K562 (cell line): ENCODE measurements at regions not wholly inside any gene's neighbourhood (a gene's known extent, or its start where the extent isn't known, plus 50 kb on each side); places are given as distances from the start of the nearest gene placed in this dataset.

Source experiments
- CC2D1A ChIP-seq: fragments of 450-650 bp; IDR thresholded peaks from 2 replicates; pipeline ENCODE4 v1.6.1; 2017; ENCODE audit warnings: mild to moderate bottlenecking
- CHD2 ChIP-seq: IDR thresholded peaks from 2 replicates; pipeline ENCODE4 v1.6.1; 2011; ENCODE audit warnings: low read depth, low read length
- GATA2 ChIP-seq: sonication (generic); formaldehyde crosslinking; IDR thresholded peaks from 2 replicates; pipeline ENCODE4 v1.4.0; 2020; ENCODE audit warnings: mild to moderate bottlenecking, missing genetic modification reagents
- LARP7 ChIP-seq: fragments of 450-650 bp; IDR thresholded peaks from 2 replicates; pipeline ENCODE4 v1.6.1; 2016
- SAFB2 ChIP-seq: fragments of 200-400 bp; formaldehyde crosslinking; IDR thresholded peaks from 2 replicates; pipeline ENCODE4 v1.6.1; 2018; ENCODE audit warnings: borderline replicate concordance, low read length, low read depth, moderate library complexity; ENCODE audit not compliant: severe bottlenecking
- ZNF384 ChIP-seq: IDR thresholded peaks from 2 replicates; pipeline ENCODE4 v1.6.1; 2012; ENCODE audit warnings: low read depth, low read length, improper control_type of control experiment
- TF ChIP-seq, protein P1 (sequence below): sonication (generic); formaldehyde crosslinking; IDR thresholded peaks from 2 replicates; pipeline ENCODE4 v1.8.0; 2022; ENCODE audit warnings: mild to moderate bottlenecking, low read depth, missing genetic modification reagents
- TF ChIP-seq, protein P2 (sequence below): sonication (generic); formaldehyde crosslinking; IDR thresholded peaks from 2 replicates; pipeline ENCODE4 v1.8.0; 2023; ENCODE audit warnings: missing genetic modification reagents, mild to moderate bottlenecking, borderline replicate concordance
- TF ChIP-seq, protein P3 (sequence below): fragments of 450-650 bp; IDR thresholded peaks from 2 replicates; pipeline ENCODE4 v1.6.1; 2014; ENCODE audit warnings: low read depth, mild to moderate bottlenecking, moderate library complexity, borderline replicate concordance
- TF ChIP-seq, protein P4 (sequence below): fragments of 250-450 bp; sonication (Bioruptor Pico); IDR thresholded peaks from 2 replicates; pipeline ENCODE4 v1.4.0; 2020
- TF ChIP-seq, protein P5 (sequence below): fragments of 450-650 bp; formaldehyde crosslinking; IDR thresholded peaks from 2 replicates; pipeline ENCODE4 v1.4.0; 2020; ENCODE audit warnings: mild to moderate bottlenecking, mixed read lengths
- TF ChIP-seq, protein P6 (sequence below), 3 experiments: fragments of 200-800 bp in 1 of 3; fragments of 250-450 bp in 1 of 3; fragments of 450-650 bp in 1 of 3; sonication (Bioruptor Pico) in 1 of 3; sonication (Bioruptor generic) in 1 of 3; formaldehyde crosslinking in 1 of 3; IDR thresholded peaks; 2 replicates each; pipeline versions ENCODE4 v1.6.1 to v1.8.0; 2016 to 2022; ENCODE audit warnings: mild to moderate bottlenecking in 2 of 3, missing genetic modification characterization in 2 of 3, missing compliant biosample characterization in 1 of 3, moderate library complexity in 1 of 3

DNA sequence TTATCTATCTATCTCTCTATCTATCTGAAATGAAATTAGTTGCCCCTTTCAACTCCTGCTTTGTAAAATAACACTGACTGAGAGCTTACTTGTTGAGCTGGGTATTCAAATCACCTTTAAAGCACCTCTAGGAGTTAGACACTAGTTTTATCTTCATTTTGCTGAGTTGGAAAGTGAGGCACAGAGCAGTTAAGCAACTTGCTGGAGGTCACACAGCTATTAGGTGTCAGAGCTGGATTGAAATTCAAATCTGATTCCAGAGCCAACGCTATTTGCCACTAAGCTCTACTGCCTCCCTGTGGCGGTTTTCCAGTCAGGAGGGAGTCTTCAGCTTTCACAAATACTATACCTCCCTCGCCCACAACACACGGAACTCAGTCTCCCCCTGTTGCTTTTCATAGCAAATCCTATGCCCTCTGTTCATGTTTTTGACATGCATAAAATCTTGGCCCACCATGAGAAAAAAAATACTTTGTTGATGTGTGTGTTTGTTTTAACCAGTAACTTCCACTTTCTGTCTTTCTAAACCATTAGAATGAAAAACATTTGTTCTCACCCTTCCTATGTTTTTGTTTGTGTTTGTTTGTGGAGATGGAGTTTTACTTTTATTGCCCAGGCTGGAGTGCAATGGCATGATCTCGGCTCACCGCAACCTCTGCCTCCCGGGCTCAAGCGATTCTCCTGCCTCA lies 74.8 kb upstream of the SMURF2 start (continued):
- TF ChIP-seq, protein P1, sequence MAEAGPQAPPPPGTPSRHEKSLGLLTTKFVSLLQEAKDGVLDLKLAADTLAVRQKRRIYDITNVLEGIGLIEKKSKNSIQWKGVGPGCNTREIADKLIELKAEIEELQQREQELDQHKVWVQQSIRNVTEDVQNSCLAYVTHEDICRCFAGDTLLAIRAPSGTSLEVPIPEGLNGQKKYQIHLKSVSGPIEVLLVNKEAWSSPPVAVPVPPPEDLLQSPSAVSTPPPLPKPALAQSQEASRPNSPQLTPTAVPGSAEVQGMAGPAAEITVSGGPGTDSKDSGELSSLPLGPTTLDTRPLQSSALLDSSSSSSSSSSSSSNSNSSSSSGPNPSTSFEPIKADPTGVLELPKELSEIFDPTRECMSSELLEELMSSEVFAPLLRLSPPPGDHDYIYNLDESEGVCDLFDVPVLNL (CRISPR knock-in tag), result no peak
- TF ChIP-seq GATA2 (CRISPR knock-in tag), result no peak
- TF ChIP-seq SAFB2, result no peak
- no peak for TF ChIP-seq ZNF384
- TF ChIP-seq, protein P2, sequence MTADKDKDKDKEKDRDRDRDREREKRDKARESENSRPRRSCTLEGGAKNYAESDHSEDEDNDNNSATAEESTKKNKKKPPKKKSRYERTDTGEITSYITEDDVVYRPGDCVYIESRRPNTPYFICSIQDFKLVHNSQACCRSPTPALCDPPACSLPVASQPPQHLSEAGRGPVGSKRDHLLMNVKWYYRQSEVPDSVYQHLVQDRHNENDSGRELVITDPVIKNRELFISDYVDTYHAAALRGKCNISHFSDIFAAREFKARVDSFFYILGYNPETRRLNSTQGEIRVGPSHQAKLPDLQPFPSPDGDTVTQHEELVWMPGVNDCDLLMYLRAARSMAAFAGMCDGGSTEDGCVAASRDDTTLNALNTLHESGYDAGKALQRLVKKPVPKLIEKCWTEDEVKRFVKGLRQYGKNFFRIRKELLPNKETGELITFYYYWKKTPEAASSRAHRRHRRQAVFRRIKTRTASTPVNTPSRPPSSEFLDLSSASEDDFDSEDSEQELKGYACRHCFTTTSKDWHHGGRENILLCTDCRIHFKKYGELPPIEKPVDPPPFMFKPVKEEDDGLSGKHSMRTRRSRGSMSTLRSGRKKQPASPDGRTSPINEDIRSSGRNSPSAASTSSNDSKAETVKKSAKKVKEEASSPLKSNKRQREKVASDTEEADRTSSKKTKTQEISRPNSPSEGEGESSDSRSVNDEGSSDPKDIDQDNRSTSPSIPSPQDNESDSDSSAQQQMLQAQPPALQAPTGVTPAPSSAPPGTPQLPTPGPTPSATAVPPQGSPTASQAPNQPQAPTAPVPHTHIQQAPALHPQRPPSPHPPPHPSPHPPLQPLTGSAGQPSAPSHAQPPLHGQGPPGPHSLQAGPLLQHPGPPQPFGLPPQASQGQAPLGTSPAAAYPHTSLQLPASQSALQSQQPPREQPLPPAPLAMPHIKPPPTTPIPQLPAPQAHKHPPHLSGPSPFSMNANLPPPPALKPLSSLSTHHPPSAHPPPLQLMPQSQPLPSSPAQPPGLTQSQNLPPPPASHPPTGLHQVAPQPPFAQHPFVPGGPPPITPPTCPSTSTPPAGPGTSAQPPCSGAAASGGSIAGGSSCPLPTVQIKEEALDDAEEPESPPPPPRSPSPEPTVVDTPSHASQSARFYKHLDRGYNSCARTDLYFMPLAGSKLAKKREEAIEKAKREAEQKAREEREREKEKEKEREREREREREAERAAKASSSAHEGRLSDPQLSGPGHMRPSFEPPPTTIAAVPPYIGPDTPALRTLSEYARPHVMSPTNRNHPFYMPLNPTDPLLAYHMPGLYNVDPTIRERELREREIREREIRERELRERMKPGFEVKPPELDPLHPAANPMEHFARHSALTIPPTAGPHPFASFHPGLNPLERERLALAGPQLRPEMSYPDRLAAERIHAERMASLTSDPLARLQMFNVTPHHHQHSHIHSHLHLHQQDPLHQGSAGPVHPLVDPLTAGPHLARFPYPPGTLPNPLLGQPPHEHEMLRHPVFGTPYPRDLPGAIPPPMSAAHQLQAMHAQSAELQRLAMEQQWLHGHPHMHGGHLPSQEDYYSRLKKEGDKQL (CRISPR knock-in tag), result no peak
- TF ChIP-seq, protein P3, sequence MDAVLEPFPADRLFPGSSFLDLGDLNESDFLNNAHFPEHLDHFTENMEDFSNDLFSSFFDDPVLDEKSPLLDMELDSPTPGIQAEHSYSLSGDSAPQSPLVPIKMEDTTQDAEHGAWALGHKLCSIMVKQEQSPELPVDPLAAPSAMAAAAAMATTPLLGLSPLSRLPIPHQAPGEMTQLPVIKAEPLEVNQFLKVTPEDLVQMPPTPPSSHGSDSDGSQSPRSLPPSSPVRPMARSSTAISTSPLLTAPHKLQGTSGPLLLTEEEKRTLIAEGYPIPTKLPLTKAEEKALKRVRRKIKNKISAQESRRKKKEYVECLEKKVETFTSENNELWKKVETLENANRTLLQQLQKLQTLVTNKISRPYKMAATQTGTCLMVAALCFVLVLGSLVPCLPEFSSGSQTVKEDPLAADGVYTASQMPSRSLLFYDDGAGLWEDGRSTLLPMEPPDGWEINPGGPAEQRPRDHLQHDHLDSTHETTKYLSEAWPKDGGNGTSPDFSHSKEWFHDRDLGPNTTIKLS, result no peak
- TF ChIP-seq LARP7, result no peak
- TF ChIP-seq, protein P4, sequence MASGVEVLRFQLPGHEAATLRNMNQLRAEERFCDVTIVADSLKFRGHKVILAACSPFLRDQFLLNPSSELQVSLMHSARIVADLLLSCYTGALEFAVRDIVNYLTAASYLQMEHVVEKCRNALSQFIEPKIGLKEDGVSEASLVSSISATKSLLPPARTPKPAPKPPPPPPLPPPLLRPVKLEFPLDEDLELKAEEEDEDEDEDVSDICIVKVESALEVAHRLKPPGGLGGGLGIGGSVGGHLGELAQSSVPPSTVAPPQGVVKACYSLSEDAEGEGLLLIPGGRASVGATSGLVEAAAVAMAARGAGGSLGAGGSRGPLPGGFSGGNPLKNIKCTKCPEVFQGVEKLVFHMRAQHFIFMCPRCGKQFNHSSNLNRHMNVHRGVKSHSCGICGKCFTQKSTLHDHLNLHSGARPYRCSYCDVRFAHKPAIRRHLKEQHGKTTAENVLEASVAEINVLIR, result no peak
- 0 out of 2 replicates have a peak, but pooled peaks have one; percentile 41 for TF ChIP-seq CC2D1A
- TF ChIP-seq, protein P5, sequence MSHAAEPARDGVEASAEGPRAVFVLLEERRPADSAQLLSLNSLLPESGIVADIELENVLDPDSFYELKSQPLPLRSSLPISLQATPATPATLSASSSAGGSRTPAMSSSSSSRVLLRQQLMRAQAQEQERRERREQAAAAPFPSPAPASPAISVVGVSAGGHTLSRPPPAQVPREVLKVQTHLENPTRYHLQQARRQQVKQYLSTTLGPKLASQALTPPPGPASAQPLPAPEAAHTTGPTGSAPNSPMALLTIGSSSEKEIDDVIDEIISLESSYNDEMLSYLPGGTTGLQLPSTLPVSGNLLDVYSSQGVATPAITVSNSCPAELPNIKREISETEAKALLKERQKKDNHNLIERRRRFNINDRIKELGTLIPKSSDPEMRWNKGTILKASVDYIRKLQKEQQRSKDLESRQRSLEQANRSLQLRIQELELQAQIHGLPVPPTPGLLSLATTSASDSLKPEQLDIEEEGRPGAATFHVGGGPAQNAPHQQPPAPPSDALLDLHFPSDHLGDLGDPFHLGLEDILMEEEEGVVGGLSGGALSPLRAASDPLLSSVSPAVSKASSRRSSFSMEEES (CRISPR knock-in tag), result no peak
- TF ChIP-seq, protein P6, sequence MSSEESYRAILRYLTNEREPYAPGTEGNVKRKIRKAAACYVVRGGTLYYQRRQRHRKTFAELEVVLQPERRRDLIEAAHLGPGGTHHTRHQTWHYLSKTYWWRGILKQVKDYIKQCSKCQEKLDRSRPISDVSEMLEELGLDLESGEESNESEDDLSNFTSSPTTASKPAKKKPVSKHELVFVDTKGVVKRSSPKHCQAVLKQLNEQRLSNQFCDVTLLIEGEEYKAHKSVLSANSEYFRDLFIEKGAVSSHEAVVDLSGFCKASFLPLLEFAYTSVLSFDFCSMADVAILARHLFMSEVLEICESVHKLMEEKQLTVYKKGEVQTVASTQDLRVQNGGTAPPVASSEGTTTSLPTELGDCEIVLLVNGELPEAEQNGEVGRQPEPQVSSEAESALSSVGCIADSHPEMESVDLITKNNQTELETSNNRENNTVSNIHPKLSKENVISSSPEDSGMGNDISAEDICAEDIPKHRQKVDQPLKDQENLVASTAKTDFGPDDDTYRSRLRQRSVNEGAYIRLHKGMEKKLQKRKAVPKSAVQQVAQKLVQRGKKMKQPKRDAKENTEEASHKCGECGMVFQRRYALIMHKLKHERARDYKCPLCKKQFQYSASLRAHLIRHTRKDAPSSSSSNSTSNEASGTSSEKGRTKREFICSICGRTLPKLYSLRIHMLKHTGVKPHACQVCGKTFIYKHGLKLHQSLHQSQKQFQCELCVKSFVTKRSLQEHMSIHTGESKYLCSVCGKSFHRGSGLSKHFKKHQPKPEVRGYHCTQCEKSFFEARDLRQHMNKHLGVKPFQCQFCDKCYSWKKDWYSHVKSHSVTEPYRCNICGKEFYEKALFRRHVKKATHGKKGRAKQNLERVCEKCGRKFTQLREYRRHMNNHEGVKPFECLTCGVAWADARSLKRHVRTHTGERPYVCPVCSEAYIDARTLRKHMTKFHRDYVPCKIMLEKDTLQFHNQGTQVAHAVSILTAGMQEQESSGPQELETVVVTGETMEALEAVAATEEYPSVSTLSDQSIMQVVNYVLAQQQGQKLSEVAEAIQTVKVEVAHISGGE (CRISPR knock-in tag; IDR thresholded peaks at IDR 0.05), result no peak
- TF ChIP-seq CHD2, result no peak
